Suprapubic skin (tissue), 3 donors: ENCODE measurements at regions not wholly inside any gene's neighbourhood (a gene's known extent, or its start where the extent isn't known, plus 50 kb on each side); places are given as distances from the start of the nearest gene placed in this dataset.
"Not testable (repeated sequence)": the region's sequence is repeated elsewhere in the genome, so short reads cannot be mapped to it uniquely, and the experiment has no call there.

ENCODE experiments used
- POLR2A ChIP-seq, 2 donors: fragments of 450-650 bp; IDR thresholded peaks; one replicate each; pipeline ENCODE4 v1.6.1; 2017; ENCODE audit warnings: antibody characterized with exemption in 2 of 2, mild to moderate bottlenecking in 2 of 2, moderate library complexity in 2 of 2
- TF ChIP-seq, protein P1 (sequence below), 2 donors: fragments of 200-600 bp in 1 of 2; fragments of 450-650 bp in 1 of 2; sonication (generic) in 1 of 2; IDR thresholded peaks; one replicate each; pipeline ENCODE4 v1.5.1; 2016 to 2019; ENCODE audit warnings: antibody characterized with exemption in 2 of 2, mild to moderate bottlenecking in 1 of 2, moderate library complexity in 1 of 2

DNA sequence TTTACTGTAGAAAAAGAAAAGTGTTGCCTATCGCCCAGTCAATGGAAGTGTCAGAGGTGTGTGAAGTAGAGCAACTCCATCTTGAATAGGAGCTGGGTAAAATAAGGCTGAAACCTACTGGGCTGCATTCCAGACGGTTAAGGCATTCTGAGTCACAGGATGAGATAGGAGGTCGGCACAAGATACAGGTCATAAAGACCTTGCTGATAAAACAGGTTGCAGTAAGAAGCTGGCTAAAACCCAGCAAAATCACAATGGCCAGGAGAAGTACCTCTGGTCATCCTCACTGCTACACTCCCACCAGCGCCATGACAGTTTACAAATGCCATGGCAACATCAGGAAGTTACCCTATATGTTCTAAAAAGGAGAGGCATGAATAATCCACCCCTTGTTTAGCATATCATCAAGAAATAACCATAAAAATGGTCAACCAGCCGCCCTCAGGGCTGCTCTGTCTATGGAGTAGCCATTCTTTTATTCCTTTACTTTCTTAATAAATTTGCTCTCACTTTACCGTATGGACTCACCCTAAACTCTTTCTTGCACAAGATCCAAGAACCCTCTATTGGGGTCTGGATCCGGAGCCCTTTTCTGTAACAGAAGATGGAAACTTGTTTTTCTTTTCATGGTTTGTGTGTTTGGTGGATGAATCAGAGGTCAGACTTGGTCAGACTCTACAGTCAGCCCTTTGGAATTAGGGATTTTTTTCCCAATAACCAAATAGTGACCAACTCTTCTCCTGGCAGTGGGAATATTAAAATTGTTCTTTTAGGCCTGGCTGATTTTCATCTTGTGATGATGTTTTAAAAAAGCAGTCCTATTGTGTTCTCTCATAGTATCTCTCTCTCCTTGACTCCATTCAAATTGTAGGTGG, 252.9 kb upstream of the ACTBL2 start:
- TF ChIP-seq, protein P1, sequence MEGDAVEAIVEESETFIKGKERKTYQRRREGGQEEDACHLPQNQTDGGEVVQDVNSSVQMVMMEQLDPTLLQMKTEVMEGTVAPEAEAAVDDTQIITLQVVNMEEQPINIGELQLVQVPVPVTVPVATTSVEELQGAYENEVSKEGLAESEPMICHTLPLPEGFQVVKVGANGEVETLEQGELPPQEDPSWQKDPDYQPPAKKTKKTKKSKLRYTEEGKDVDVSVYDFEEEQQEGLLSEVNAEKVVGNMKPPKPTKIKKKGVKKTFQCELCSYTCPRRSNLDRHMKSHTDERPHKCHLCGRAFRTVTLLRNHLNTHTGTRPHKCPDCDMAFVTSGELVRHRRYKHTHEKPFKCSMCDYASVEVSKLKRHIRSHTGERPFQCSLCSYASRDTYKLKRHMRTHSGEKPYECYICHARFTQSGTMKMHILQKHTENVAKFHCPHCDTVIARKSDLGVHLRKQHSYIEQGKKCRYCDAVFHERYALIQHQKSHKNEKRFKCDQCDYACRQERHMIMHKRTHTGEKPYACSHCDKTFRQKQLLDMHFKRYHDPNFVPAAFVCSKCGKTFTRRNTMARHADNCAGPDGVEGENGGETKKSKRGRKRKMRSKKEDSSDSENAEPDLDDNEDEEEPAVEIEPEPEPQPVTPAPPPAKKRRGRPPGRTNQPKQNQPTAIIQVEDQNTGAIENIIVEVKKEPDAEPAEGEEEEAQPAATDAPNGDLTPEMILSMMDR (IDR thresholded peaks at IDR 0.05): not testable (repeated sequence)
- TF ChIP-seq POLR2A (IDR thresholded peaks at IDR 0.05): not testable (repeated sequence)
